ENCODE measurements at regions not wholly inside any gene's neighbourhood (a gene's known extent, or its start where the extent isn't known, plus 50 kb on each side); places are given as distances from the start of the nearest gene placed in this dataset.

DNA sequence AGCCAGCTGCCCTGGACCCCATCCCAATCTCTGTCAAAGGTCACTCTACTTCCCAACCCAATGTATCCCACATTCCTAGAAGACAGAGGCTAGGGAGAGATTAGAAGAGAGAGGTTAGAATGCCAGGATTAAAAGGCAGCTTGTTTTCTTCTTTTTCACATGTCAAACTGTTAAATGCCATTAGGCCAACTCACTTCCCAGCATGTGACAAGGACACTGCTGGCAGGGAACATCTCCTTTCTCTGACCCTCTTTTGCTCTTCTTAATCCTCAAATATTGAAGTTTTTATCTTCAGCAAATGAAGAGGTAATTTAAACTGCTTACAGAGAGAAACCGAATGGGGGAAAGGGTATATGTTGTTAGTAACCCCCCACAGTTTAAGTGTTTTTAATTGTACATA is 89.1 kb downstream of the BBS10 start:
- DNase-seq (ENCODE audit: low read depth) = no peak

DNA sequence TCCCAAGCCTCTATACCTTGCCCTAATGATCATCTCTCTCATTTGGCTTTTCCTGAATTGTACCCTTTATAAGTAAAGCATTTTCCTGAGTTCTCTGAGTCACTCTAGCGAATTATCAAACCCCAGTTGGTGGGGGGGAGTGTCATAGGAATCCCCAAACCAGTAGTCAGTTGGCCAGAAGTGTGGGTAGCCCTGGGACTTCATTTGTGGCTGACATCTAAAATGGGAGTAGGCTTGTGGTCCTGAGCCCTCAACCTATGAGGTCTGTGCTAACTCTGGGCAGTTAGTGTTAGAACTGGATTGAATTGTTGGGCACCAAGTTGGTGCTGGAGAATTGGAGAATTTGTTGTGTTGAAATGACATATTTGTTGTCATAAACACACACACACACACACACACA is 91.3 kb downstream of the BBS10 start:
- DNase-seq (ENCODE audit: low read depth) = no peak

DNA sequence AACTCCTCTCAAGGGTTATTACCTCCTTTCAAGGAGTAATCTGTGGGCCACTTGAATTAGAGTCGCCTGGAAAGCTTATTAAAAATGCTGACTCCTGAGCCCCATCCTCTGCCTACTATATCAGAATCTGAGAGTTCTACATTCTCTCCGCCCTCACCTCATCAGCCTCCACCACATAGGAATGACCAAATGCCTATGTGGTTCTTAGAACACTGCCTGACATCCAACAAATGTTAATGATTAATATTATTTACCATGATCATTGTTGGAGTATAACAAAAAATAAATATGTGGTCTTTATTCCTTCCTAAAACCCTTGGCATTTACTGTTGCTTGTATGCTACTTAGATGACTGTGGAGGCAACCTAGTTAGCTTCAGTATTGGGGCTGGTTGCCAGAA is 91.9 kb downstream of the BBS10 start:
- no peak for DNase-seq (ENCODE audit: low read depth)

DNA sequence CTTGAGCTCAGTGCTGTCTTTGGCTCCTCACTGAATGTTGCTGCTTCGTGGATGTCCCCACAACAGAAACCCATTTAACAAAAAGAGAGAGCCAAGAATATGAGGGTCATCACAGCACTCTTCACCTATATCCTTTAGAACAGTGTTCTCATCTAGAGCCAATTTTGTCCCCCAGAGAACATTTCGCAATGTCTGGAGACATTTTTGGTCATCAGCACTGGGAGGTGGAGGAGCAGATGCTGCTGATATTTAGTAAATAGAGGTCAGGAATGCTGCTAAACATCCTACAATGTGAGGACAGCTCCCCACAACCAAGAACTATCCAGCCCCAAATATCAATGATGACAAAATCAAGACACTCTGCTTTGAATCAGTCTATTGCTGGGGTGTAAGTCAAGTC is 92.5 kb downstream of the BBS10 start:
- DNase-seq (ENCODE audit: low read depth) = peak; percentile 14

DNA sequence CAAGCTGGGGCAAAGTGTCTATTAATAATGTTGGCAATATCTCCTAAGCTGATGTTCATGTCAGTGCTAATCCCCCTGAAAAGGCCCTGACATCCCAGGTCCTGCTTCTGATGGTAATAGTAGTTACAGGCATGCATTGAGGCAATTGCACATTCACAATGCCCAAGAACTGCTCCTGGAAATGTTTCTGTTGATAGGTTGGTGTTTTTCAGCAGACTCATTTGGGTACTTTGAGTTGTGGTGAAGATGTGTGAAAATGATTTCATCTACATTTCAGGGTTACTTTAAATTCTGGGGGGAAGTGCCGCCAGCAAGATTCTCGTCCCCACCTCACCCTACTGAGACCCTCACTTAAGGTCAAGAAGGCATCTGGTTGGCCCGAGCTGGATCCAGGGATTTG is 92.9 kb downstream of the BBS10 start:
- DNase-seq (ENCODE audit: low read depth) = no peak

DNA sequence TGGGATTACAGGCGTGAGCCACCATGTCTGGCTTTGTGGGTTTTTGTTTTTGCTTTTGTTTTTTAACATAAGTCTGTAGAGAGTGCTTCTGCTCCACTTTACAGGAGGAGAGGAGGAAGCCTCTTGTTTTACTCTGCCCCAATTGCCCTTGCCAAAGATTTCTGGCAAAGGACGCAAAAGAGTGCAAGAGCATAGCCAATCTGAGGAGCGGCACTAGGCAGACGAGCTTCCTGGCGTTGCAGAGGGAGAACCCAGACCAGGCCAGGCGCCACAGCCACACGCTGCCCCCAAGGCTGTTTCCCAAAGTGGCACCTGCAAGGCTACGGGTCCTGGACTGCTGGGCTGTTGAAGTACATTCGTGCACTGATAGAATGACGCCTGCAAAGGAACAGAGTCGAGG is 96.2 kb downstream of the BBS10 start:
- DNase-seq (ENCODE audit: low read depth) = no peak

DNA sequence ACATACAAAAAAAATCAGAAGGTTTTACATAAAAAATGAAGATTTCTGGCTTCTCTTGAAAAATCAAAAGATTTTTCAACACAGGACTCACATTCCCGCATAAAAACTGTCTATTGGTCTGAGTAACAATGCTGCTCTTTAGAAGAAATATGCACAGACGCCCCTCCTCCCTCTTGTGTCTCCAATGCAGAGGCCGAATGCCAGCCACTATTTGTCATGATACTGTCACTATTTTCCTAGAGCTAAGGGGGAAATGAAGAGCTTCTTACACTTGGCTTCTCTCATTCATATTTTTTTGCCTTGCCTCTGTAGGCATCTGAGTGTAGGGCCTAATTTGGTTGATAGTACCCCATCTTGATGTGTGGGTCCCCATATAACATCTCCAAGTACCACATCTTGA is 98.0 kb downstream of the BBS10 start:
- no peak for DNase-seq (ENCODE audit: low read depth)

DNA sequence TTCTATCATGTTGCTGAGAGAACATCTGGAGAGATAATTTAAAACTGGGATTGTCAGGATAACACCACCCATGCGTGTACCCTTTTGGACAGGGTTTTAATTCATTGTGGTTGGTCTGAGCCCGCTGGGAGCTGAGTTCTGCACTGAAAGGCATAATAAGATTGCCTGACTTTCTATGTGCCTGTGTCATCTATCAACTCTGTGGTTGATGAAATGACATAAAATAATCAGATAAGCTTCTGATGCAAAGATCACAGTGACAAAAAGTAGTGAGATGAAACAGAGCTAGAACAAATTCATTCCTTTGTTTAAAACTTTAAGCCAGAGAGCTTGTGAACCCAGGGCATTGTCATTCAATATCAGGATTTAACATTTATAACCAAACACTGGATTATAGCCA is 98.7 kb downstream of the BBS10 start:
- no peak for DNase-seq (ENCODE audit: low read depth)

DNA sequence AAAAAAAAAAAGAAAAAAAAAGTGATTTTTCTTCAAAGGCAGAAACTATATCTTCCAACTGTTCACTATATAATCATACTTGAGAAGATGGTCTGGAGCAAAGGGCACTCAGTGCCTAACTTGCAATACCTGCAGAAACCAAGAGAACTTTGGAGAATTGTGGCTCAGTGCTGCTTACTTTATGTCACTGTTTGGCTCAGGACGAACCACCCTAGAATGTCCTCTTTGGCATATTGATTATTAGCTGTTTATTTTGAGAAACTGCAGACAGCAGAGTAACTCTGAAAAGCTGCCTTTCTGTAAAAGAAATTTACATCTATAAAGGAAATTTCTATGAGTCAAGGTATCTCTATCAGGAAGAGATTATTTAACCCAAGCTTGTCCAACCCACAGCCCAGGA is 100.2 kb downstream of the BBS10 start:
- no peak for DNase-seq (ENCODE audit: low read depth)

DNA sequence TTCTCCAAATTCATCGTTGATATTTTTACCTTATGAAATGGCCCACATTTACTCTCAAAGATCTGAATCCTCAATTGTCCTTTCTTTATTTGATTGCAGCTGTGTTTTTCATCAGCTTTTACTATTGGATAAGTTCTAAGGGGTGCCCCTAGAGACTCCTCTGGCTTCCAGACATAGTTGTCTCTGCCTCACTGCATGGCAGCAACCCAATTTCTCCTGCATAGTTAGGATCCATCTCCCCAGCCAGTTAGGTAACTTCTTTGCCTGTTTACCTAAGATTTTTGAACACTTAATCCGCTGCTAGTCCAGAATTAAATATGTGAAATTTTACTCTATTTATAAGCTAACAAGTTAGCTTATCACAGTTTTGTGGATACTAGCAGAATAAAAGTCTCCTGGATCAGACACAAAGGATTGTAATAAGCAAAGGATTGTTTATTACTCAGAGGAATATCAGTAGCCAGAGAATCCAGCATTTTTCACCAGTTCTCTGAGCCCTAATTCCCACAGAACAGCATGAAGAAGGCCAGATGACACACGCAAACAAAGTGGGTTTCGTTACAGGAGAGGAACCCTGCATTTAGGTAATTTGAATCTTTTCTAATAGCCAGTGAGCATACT is 101.1 kb downstream of the BBS10 start:
- DNase-seq (ENCODE audit: low read depth) = peak; percentile 32

DNA sequence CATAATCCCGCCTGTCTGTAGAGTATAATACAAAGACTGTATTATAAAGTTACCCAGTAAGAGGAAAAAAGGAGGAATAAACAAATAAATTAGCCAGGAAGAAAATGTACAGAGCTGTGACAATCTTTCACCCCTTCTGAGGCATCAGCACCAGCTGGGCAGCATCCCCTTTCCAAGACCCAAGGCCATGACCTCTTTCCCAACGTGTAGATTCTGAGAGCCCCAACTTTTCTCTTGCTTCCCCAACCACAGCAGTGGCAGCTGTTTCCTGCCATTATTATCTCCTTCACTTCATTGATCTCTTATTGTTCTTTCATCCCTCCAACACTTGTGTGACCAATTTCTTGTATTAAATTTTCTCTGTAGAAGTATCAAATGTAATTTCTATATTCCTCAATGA is 101.6 kb downstream of the BBS10 start:
- DNase-seq (ENCODE audit: low read depth) = no peak

DNA sequence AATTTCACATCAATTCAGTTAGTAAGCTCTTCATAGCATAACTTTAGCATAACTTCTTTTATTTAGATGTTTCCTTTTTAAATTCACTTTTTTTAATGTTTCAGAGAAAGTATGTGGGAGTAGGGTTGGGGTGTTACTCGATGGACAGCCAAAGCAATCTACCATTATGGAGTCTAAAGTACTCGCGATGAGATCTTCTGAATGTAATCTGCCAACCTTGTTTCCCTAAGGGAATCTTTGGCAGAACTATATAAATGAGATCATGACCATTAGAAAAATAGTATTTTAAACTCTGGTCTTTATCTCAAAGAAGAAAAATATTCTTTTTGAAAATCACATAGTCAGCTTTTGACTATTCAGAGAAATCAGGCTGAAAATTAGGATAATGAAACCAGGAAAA is 103.9 kb downstream of the BBS10 start:
- no peak for DNase-seq (ENCODE audit: low read depth)

DNA sequence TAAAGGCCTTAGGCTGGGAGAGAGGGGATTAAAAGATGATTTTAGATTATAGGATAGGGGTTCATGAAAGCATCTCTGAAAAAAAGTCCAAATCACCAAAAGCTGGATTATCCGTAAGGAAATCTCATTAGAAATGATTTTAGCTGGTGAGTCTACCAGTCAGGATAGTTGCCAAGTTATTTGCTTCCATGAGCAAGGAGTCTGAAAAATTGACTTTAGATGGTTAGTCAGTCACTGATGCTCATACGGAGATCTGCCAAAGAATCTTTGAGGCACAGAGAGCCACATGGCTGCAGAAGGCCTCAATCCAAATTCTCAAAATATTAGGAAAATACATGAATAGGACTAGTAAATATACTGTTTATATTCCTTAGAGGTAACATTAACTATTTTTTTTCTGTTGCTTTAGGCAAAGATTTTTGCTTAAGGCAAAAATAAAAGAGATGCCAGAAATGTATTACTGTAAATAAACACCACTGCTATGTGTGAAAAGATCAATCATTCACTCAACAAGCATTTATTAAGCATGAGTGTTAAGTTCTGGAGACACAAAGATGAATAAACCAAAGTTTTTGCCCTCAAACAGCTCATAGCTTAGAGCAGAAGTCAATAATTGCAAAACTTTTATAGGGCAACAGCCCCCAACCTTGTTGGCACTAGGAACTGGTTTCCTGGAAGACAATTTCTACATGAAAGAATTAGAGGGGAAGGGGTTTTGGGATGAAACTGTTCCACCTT is 105.2 kb downstream of the BBS10 start:
- DNase-seq (ENCODE audit: low read depth) = no peak

DNA sequence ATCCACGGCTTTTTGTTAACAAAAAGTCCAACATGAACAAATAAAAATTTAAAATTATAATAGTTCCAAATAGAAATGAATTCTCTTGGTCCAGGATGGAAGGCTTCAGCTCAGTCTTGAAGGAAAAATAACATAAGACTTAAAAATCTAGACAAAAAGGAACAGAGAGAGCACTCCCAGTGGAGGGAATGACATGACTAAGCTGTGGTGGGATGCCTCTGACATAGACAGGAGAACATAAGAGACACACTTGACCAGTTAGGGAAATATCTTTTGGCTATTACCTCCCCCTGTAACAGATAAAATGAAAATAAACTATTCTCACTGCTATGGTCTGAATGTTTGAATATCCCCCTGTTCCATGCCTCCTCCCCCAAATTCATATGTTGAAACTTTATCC is 106.8 kb downstream of the BBS10 start:
- DNase-seq (ENCODE audit: low read depth) = no peak

DNA sequence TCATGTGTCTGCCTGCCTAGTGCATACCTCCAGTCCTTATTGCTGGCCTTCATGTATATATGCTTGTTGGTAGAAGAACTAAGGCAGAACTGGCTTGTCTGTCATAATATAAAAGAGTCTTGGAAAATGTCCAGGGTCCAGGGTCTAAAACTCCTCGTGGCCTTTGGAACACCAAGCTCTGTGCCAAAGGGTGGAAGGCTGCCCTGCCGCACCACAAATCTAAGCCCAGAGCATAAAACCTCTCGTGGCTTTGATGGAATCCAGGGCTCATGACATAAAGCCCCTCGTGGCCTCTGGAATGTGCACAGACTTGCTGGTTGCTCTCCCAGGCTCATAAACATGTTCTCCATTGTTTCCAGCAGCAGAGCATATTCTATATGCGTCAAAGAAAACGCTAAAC is 107.9 kb downstream of the BBS10 start:
- no peak for DNase-seq (ENCODE audit: low read depth)

DNA sequence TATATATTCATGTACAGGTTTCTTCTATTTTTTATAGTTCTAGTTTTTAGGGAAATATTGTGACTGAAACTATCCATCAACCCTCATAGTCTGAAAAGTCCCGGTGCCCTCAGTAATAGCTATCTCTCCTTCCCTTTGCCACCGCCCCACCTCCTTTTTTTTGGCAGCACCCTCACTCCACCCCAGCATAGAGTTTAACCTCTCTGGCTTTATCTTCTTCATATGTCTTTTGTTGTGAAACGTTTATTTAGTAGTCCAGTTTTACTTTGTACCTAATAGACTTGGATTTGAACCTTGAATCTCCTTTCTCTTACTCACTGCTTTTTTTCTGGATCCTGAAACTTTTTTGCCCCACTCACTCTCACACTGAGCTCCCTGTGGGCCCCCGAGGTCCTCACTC is 109.5 kb downstream of the BBS10 start:
- DNase-seq (ENCODE audit: low read depth) = no peak

DNA sequence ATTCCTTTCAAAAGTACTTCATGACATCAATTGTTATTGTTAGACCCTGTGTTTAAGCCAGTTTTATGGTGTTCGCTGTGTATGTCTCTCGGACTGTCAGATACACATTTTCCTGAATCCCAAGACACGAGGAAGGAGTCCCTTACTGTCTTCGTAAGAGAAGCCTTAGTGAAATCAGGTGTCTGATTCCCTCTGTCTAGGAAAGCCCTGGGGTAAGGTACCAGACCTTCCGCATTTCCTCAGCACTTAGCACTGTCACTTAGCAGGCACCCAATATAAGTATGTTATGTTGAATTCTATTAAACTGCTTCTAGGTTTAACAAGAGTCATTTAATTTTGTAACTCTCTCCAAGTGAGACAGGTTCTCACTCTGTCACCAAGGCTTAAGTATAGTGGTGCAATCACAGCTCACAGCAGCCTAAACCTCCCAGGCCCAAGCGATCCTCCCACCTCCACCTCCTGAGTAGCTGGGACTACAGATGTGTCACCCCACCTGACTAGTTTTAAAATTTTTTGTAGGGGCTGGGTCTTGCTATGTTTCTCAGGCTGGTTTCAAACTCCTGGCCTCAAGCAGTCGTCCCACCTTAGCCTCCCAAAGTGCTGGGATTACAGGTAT is 111.0 kb downstream of the BBS10 start:
- DNase-seq (ENCODE audit: low read depth) = no peak

DNA sequence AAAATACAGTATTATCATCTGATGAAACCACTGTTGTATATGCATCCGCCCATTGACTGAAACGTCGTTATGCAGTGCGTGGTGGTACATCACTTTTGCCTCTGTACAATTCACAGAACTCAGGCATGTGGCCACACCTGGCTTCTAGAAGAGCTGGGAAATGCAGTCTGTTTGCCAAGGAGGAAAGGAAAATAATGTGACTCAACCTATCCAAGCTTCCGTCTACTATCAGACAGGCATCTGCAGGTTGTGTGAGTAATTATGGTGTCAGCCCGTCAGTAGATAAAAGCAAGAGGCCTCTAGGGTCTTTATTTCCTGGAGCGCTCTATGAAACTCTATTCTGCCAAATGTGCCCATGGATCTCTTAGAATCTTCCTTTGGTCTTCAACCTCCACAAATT is 111.6 kb downstream of the BBS10 start:
- DNase-seq (ENCODE audit: low read depth) = no peak

DNA sequence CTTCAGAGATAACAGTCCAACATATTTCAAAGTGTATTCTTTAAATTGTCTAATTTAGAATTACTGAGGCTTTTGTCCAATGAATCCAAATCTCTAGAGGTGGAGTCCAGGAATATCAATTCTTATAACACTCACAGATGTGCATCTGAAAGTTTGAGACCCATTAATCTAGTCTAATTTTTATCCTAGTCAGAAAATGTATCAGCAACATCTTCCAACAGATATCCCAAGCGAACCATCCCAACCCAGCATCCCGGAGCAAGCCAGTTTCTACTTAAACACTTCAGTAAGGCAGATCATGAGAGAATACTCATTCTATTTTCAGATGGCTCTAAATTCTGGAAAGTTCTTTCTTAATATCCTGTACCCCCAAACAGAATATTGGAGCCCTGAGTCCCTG is 113.5 kb downstream of the BBS10 start:
- no peak for DNase-seq (ENCODE audit: low read depth)

DNA sequence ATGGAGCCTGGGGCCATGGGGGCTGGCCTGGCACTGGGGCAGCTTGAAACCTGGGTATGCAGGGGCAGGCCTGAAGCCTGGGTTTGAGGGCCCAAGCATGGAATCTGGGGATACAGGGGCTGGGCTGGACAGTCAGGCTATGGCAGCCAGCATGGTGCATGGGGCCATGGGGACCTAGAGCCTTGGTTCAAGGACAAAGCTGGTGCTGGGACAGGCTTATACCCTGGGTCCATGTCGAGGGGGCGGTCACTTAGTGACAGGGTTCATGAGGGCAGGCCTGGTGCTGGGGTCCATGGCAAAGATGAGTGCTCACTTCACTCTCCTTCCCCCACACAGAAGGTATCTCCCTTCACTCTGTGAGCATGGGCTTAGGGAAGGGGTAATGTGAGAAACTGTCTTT is 116.2 kb downstream of the BBS10 start:
- no peak for DNase-seq (ENCODE audit: low read depth)

DNA sequence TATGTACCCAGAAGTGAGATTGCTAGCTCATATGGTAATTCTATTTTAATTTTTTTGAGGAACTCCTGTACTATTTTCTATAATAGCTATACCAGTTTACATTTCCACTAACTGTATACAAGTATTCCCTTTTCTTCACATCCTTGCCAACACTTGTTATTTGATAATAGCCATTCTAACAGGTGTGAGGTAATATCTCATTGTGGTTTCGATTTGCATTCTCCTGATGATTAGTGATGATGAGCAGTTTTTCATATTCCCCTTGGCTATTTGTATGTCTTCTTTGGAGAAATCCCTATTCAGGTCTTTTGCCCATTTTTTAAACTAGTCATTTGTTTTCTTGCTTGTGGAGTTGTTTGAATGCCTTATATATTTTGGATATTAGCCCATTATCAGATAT is 121.3 kb downstream of the BBS10 start:
- no peak for DNase-seq (ENCODE audit: low read depth)

DNA sequence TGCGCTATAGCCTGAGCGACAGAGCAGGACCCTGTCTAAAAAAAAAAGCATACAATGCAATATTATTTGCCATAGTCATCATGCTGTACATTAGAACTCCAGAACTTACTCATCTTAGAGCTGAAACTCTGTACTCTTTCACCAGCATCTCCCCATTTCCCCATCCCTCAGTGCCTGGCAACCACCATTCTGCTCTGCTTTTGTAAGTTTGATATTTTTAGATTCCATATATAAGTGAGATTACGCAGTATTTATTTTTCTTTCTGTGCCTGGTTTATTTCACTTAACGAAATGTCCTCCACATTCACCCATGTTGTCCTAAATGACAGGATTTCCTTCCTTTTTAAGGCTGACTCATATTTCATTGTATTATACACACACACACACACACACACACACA is 121.8 kb downstream of the BBS10 start:
- DNase-seq (ENCODE audit: low read depth) = peak; percentile 67

DNA sequence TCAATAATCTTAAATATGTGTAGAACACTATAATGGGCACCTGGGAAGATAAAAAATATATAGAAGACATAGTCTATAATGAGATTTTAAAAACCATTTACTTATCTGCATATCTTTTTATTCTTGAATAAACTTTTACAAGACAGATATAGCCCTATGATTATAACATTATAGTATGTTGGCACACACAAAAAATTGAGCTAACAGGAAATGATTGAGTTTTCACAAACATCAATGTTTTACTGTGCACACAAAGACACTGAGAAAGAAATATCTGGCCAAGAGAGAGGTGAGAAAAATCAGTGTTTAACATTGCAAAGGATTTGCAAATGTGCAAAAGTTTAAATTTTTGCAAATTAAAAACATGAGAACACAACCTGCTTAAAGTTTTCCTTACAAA is 124.3 kb downstream of the BBS10 start:
- DNase-seq (ENCODE audit: low read depth) = no peak

DNA sequence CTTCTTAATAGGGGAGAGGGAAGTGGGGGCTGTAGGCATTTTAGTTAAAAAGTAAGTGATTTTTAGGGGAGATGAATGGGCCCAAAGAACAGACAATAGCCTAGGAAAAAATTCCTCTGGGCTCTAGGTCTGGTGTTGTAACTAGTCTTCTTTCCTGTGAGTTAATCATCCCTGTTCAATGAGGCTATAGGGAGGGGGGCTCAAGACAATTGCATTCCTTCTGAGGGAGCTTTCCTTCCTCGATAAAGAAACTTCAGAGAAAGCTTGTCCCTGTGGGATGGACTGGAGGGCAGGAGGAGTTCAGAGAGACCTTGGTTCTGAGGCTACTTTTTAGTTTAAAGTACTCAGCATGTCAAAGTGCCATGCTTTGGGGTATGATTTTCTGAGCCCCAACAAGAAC is 127.2 kb downstream of the BBS10 start:
- no peak for DNase-seq (ENCODE audit: low read depth)

All from fibroblast of gingiva (primary cell).